Activated T-cell treated with anti-CD3 and anti-CD28 coated beads for 48 hours (primary cell): ENCODE measurements at regions not wholly inside any gene's neighbourhood (a gene's known extent, or its start where the extent isn't known, plus 50 kb on each side); places are given as distances from the start of the nearest gene placed in this dataset.

ENCODE experiments used
- DNase-seq: peaks from one replicate; pipeline ENCODE4 v3.0.0-alpha.2; 2020; ENCODE audit warnings: low read depth

GRCh38 chr3:150267288-150267687 lies 140.8 kb upstream of the TSC22D2 start:
- DNase-seq = no peak

- no peak for DNase-seq
Observed at GRCh38 chr3:150265305-150265704, 142.8 kb upstream of the TSC22D2 start.

- no peak for DNase-seq
Observed at GRCh38 chr3:150264561-150265279, 143.4 kb upstream of the TSC22D2 start.

- no peak for DNase-seq
Observed at GRCh38 chr3:150261958-150262357, 146.1 kb upstream of the TSC22D2 start.

- DNase-seq = no peak
Observed at GRCh38 chr3:150261418-150261817, 146.7 kb upstream of the TSC22D2 start.

GRCh38 chr3:150260398-150260710 lies 147.7 kb upstream of the TSC22D2 start:
- DNase-seq = no peak

GRCh38 chr3:150259526-150260397 lies 148.3 kb upstream of the TSC22D2 start:
- DNase-seq = no peak

- DNase-seq = no peak
Observed at GRCh38 chr3:150256782-150257181, 151.3 kb upstream of the TSC22D2 start.

- DNase-seq = no peak
Observed at GRCh38 chr3:150256318-150256717, 151.8 kb upstream of the TSC22D2 start.

GRCh38 chr3:150255826-150256225 lies 152.3 kb upstream of the TSC22D2 start:
- no peak for DNase-seq

GRCh38 chr3:150255413-150255812 lies 152.7 kb upstream of the TSC22D2 start:
- no peak for DNase-seq

- no peak for DNase-seq
Observed at GRCh38 chr3:150254309-150254708, 153.8 kb upstream of the TSC22D2 start.

GRCh38 chr3:150253622-150254021 lies 154.5 kb upstream of the TSC22D2 start:
- no peak for DNase-seq

GRCh38 chr3:150252462-150252861 lies 155.6 kb upstream of the TSC22D2 start:
- no peak for DNase-seq

GRCh38 chr3:150251187-150252062 lies 156.7 kb upstream of the TSC22D2 start:
- no peak for DNase-seq

GRCh38 chr3:150249779-150250470 lies 158.2 kb upstream of the TSC22D2 start:
- no peak for DNase-seq

GRCh38 chr3:150248888-150249681 lies 159.0 kb upstream of the TSC22D2 start:
- DNase-seq = no peak

GRCh38 chr3:150248116-150248887 lies 159.8 kb upstream of the TSC22D2 start:
- no peak for DNase-seq

- no peak for DNase-seq
Observed at GRCh38 chr3:150247441-150247840, 160.7 kb upstream of the TSC22D2 start.

- DNase-seq = no peak
Observed at GRCh38 chr3:150243466-150243865, 164.6 kb upstream of the TSC22D2 start.
